ENCODE measurements at regions not wholly inside any gene's neighbourhood (a gene's known extent, or its start where the extent isn't known, plus 50 kb on each side); places are given as distances from the start of the nearest gene placed in this dataset.

DNA sequence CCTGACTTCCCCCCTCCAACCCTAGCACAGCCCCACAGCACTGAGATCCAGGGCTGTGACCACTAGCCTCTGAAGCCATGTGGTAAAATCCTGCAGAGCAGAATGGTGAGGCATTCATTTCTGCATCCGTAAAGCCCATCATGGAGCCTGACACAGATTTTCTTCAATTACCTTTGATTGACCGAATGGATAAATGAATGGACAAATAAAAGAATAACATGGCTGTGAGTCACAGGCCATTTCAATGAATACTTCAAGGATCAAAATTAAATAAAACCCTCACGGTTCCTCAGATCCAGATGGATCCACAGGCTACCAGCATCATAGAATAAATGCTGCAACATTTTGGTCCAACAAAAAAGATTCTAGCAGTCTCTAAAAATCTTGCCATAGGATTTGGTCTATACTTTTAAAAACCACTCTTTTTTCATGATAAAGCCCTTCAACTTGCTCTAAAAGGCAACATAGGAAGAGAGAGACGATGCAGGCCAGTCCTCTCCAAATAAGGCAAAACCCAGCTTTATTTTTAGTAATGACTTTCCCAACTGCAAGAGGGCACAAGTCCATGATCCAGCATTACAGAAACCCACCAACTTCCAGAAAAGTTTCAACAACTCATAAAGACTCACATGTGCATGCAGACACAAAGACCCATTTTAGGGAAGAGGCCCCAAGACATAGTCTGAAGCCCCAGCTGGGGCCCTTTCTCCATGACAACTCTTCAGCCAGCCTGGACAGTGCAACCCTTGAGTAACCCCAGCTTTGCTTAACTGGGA lies 52.4 kb upstream of the MRPS22 start:
- TF ChIP-seq ZNF574 (CRISPR knock-in tag; IDR thresholded peaks at IDR 0.05) (no peak), ZNF616 (CRISPR knock-in tag; IDR thresholded peaks at IDR 0.05; ENCODE audit: low read depth) (no peak), STAT6 (CRISPR knock-in tag; IDR thresholded peaks at IDR 0.05; ENCODE audit: borderline replicate concordance) (no peak), SNAI1 (CRISPR knock-in tag; IDR thresholded peaks at IDR 0.05; ENCODE audit: borderline replicate concordance) (no peak), CBFB (CRISPR knock-in tag; IDR thresholded peaks at IDR 0.05) (no peak), ZBTB46 (CRISPR knock-in tag; IDR thresholded peaks at IDR 0.05; ENCODE audit: borderline replicate concordance) (no peak)
- TF ChIP-seq, protein P1, sequence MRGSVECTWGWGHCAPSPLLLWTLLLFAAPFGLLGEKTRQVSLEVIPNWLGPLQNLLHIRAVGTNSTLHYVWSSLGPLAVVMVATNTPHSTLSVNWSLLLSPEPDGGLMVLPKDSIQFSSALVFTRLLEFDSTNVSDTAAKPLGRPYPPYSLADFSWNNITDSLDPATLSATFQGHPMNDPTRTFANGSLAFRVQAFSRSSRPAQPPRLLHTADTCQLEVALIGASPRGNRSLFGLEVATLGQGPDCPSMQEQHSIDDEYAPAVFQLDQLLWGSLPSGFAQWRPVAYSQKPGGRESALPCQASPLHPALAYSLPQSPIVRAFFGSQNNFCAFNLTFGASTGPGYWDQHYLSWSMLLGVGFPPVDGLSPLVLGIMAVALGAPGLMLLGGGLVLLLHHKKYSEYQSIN (CRISPR knock-in tag; IDR thresholded peaks at IDR 0.05; ENCODE audit: borderline replicate concordance), result no peak
